ENCODE measurements at regions not wholly inside any gene's neighbourhood (a gene's known extent, or its start where the extent isn't known, plus 50 kb on each side); places are given as distances from the start of the nearest gene placed in this dataset.

DNA sequence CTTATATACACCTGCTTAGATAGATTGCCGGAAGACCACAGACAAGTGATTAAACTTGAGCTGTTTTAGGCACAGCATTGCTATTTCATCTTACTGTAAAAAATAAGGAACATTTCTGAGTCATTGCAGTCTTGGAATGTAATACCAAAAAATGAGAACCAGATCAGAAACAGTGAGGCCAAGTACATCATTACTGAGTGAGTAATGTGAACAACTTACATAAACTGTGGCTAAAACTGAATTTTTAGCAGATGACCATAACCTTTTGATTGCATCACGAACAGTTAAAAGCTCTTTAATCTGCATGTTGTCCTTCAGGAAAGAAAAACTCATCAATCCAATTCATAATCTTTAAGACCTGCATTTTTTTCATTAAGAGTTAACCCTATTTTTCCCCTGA lies 157.1 kb upstream of the FGF10 start:
- Histone ChIP-seq H3K4ac (ENCODE audit: low read depth, low read length) (no peak overlapping the region), H2AFZ (replicated peaks; ENCODE audit: low read length, poor library complexity) (no peak overlapping the region), H3K56ac (ENCODE audit: extremely low read depth, insufficient read depth, low read length) (no peak overlapping the region), H3K9ac (ENCODE audit: low read depth, low read length) (no peak overlapping the region), H2BK15ac (ENCODE audit: low read depth, low read length) (no peak overlapping the region), H2BK20ac (ENCODE audit: low read depth, low read length) (no peak overlapping the region), H2AK9ac (replicated peaks; ENCODE audit: low read depth, low read length, poor library complexity) (no peak overlapping the region), H3K9me1 (ENCODE audit: insufficient read depth, low read length) (no peaks in the 10 kb centered on the region), H4K5ac (ENCODE audit: low read depth, low read length) (no peak overlapping the region), H3K79me1 (ENCODE audit: low read depth in 1 of 2, low read length in 2 of 2) (no peaks in the 10 kb centered on the region), H2BK5ac (ENCODE audit: low read depth, low read length, poor library complexity, severe bottlenecking) (no peak overlapping the region), H4K8ac (ENCODE audit: low read depth in 2 of 2, low read length in 2 of 2) (no peak overlapping the region), H3K23ac (ENCODE audit: low read depth, low read length) (no peak overlapping the region), H3K4me1 (ENCODE audit: control insufficient read depth, insufficient read depth, low read length) (no peaks in the 10 kb centered on the region), H3K4me2 (ENCODE audit: low read depth, low read length) (no peak overlapping the region; the same call in 1 of the 2 replicates), H2AK5ac (ENCODE audit: low read depth, low read length) (no peak overlapping the region), H3K4me3 (ENCODE audit: insufficient read depth, low read depth, low read length) (no peak overlapping the region), H3K14ac (replicated peaks; ENCODE audit: low read depth, low read length) (no peak overlapping the region), H3K27me3 (ENCODE audit: control insufficient read depth, insufficient read depth, low read length) (no peaks in the 10 kb centered on the region), H3K27ac (ENCODE audit: insufficient read depth, low read length) (no peak overlapping the region), H2BK120ac (ENCODE audit: low read depth, low read length) (no peak overlapping the region), H3K9me3 (ENCODE audit: control insufficient read depth, insufficient read depth, low read length) (no peaks in the 10 kb centered on the region), H4K20me1 (ENCODE audit: insufficient read depth, low read length) (no peaks in the 10 kb centered on the region), H3K36me3 (ENCODE audit: control insufficient read depth, insufficient read depth, low read length) (no peaks in the 10 kb centered on the region), H3K18ac (ENCODE audit: low read depth, low read length) (no peak overlapping the region), H4K91ac (ENCODE audit: insufficient read depth, low read depth, low read length) (no peak overlapping the region)
- peak; percentile 78 for ATAC-seq (ENCODE audit: low read depth)
- DNase-seq = peak; percentile 68
- no CpG with 5 or more reads among the region's 2 CpGs for WGBS, 2 experiments (ENCODE audit: extremely low coverage in 2 of 2, insufficient read length in 1 of 2)
- CTCF ChIA-PET = no interaction called here
- BruUV-seq (replicated peaks) = no TSS peak
- intact Hi-C loops (cut with micrococcal nuclease) (no loop called here), dilution Hi-C loops (cut with HindIII; ENCODE audit: low sequenced_read_pairs, unreplicated experiment) (no loop called here), in situ Hi-C loops (cut with MboI; ENCODE audit: low sequenced_read_pairs) (no loop called here)
- POLR2A ChIA-PET (ENCODE audit: unreplicated experiment) = no interaction called here
- no peak for TF ChIP-seq RAD21 (IDR thresholded peaks at IDR 0.05; ENCODE audit: low read length)
- peak; percentile 82 for TF ChIP-seq CEBPB (IDR thresholded peaks at IDR 0.05; ENCODE audit: low read depth, low read length)
- TF ChIP-seq MXI1 (IDR thresholded peaks at IDR 0.05; ENCODE audit: borderline replicate concordance, low read depth, low read length) = no peak
- no peak for TF ChIP-seq SMC3 (IDR thresholded peaks at IDR 0.05; ENCODE audit: low read depth, low read length)
- TF ChIP-seq MAFK (IDR thresholded peaks at IDR 0.05; ENCODE audit: low read depth, low read length) = no peak
- TF ChIP-seq RFX5 (IDR thresholded peaks at IDR 0.05; ENCODE audit: low read depth, low read length) = no peak
- no peak for TF ChIP-seq CHD1 (IDR thresholded peaks at IDR 0.05; ENCODE audit: low read depth, low read length)

All from IMR-90 (cell line).